HG02973 (cell line): ENCODE measurements at regions not wholly inside any gene's neighbourhood (a gene's known extent, or its start where the extent isn't known, plus 50 kb on each side); places are given as distances from the start of the nearest gene placed in this dataset.
"Not testable (repeated sequence)": the region's sequence is repeated elsewhere in the genome, so short reads cannot be mapped to it uniquely, and the experiment has no call there.

ENCODE experiments used
- ATAC-seq: cut with Tn5 transposase; IDR thresholded peaks from one replicate; pipeline ENCODE4 v1.9.1; 2021; ENCODE audit warnings: moderate library complexity; ENCODE audit not compliant: unreplicated experiment

- ATAC-seq: no peak
Observed at GRCh38 chr7:10721289-10721688, 252.4 kb upstream of the PHF14 start.

- no peak for ATAC-seq
Observed at GRCh38 chr7:10723832-10724231, 249.8 kb upstream of the PHF14 start.

DNA sequence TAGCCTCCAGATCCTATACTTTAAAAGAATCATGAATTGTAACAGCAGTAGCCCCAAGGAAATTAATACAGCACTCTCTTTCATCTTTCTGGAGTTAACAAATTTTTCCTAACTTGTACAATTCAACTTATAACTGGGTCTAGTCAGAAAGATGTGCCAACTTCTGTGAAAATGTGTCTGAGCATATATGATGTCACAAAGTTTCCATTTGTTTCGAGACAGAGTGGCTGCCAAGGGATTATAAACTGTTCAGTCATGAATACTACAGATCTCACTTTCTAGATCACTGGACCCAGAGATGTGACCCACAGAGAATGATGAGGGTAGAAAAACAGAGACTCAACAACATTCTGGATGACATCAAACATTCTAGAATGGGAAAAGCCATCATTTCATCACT lies 249.2 kb upstream of the PHF14 start:
- no peak for ATAC-seq

GRCh38 chr7:10727636-10728035 lies 246.0 kb upstream of the PHF14 start:
- ATAC-seq: no peak

GRCh38 chr7:10731253-10731773 lies 242.4 kb upstream of the PHF14 start:
- no peak for ATAC-seq

GRCh38 chr7:10733747-10734146 lies 239.9 kb upstream of the PHF14 start:
- no peak for ATAC-seq

GRCh38 chr7:10734595-10734994 lies 239.1 kb upstream of the PHF14 start:
- no peak for ATAC-seq

DNA sequence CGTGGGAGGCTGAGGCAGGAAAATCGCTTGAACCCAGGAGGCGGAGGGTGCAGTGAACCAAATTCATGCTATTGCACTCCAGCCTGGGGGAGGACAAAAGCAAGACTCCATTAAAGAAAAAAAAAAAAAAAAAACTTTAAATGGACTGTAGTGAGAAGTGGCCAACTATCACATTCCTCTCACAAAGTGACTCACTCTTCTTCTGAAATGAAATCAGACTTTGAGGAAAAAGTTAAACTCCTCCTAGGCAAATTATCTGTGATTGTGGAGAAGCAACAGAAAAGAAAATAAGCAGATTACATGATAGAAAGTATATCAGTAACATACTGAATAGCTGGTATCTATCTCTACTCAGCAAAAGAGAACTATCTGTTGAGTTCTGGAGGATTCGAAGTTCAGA lies 234.3 kb upstream of the PHF14 start:
- no peak for ATAC-seq

DNA sequence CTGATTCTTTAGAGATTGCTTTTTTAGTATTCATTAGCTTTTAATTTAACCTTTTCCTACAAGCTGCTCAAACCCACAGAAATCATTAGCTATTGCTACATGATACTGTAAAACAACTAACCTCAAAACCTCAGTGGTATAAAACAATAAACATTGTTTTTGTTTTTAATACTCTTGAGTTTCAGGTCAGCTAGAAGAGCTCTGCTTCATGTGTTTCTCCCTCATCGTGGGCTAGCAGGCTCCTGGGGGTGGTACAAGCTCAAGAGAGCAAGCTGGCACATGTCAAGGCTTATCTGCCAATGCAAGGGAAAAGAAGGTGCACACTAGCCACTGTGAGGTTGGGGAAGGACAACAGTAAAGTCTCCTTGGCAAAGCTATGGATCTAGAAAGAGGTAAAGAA lies 232.9 kb upstream of the PHF14 start:
- ATAC-seq: no peak

- ATAC-seq: no peak
Observed at GRCh38 chr7:10756981-10757380, 216.7 kb upstream of the PHF14 start.

- ATAC-seq: no peak
Observed at GRCh38 chr7:10759120-10759519, 214.6 kb upstream of the PHF14 start.

- ATAC-seq: no peak
Observed at GRCh38 chr7:10767771-10768170, 205.9 kb upstream of the PHF14 start.

DNA sequence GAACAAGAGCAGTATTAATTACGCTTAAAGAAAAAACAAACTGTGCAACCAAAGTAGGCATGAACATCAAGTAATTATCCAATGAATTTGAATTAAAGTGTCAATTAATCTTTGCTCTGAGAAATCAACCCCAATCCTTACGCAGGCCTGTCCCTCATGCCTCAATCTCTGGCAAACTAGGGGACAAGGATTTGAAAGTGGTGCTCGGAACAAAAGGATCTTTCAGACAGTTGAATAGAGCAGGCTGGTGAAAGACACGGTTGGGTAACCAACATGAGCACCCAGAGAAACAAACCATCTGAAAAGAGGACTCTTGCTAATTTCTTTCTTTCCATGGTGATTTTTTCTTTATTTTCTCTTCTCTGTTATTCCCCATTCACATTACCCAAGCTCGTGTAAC lies 203.5 kb upstream of the PHF14 start:
- no peak for ATAC-seq

GRCh38 chr7:10773430-10773829 lies 200.2 kb upstream of the PHF14 start:
- no peak for ATAC-seq

GRCh38 chr7:10779465-10780399 lies 193.9 kb upstream of the PHF14 start:
- ATAC-seq: no peak

DNA sequence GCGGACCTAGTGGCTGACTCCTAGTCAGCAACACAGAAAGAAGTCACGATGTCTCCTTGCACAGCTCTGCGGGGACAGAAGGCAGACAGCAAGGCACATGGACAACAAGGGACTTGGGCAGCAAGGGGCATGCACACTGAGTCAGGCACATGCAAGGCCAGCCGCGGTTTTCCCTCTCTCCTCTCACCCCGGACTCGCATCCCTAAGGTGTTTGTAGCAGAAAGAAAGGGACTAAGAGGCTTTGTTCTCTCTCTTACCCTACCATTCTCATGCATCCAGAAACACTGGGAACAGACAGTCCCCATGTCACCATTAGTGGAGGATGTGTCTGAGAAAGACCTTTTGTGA lies 193.3 kb upstream of the PHF14 start:
- ATAC-seq: no peak

GRCh38 chr7:10786976-10787375 lies 186.7 kb upstream of the PHF14 start:
- ATAC-seq: not testable (repeated sequence)

GRCh38 chr7:10789170-10789569 lies 184.5 kb upstream of the PHF14 start:
- no peak for ATAC-seq

DNA sequence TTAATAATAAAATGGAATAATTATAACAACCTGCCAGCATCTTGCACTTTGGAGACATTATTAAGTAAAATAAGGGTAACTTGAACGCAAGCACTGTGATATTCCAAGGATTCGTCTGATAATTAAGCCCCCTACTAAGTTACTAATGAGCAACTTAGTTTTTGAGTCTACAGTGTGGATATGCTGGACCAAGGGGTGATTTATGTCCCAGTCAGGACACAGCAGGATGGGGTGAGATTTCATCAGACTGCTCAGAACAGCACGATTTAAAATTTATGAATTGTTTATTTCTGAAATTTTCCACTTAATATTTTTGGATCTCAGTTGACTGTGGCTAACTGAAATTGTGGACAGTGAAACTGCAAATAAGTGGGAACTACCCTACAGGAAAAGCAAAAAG lies 182.8 kb upstream of the PHF14 start:
- ATAC-seq: no peak

DNA sequence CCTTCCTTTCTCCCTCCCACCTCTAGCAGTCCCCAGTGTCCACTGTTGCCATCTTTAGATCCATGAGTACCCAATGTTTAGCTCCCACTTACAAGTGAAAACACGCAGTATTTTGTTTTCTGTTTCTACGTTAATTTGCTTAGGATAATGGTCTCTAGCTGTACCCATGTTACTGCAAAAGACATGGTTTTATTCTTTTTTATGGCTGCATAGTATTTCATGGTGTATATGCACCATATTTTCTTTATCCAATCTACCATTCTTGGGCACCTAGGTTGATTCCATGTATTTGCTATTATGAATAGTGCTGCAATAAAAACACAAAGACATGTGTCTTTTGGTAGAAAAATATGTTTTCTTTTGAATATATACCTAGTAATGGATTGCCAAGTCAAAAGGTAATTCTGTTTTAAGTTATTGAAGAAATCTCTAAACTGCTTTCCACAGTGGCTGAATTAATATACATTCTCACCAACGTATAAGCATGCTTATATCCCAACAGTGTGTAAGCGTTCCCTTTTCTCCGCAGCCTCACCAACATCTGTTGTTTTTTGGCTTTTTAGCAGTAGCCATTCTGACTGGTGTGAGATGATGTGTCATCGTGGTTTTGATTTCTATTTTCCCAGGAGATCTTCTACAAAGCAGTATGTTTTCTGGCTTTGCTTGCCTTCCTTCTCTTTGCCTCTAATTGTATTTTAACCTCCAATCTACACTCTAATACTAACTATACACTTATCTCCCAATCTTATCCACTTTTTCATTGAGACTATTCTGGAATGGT lies 179.5 kb upstream of the PHF14 start:
- ATAC-seq: no peak

- no peak for ATAC-seq
Observed at GRCh38 chr7:10797157-10797556, 176.5 kb upstream of the PHF14 start.

GRCh38 chr7:10798044-10798443 lies 175.6 kb upstream of the PHF14 start:
- ATAC-seq: no peak
